Activated CD4-positive, CD25-positive, alpha-beta regulatory T cell treated with anti-CD3 and anti-CD28 coated beads, Interleukin-2, amount 50 U/mL, for 24 hours (primary cell): ENCODE measurements at regions not wholly inside any gene's neighbourhood (a gene's known extent, or its start where the extent isn't known, plus 50 kb on each side); places are given as distances from the start of the nearest gene placed in this dataset.
"Not testable (repeated sequence)": the region's sequence is repeated elsewhere in the genome, so short reads cannot be mapped to it uniquely, and the experiment has no call there.

ENCODE experiments used
- ATAC-seq, 2 donors: fragments of 150-1000 bp; cut with Tn5 transposase; one replicate each; pipeline ENCODE4 v1.10.0; 2021; ENCODE audit warnings: mild to moderate bottlenecking in 1 of 2, moderate library complexity in 1 of 2

DNA sequence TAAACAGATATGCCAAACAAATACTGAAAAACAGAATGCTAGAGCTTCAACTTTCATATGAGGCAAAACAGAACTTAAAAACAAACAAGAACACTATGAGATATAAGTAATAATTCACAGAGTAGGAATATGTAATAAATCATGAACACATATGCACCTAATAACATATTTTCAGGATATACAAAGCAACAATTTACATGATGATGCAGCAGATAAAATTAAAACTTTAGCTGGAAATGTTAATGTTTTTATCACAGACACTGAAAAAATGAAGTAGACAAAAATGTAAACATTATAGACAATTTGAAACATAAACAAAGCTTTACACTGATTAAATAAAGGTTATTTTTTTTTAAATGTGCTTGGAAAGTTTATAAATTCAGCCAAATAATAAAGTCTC, 443.1 kb upstream of the NFIA start:
- no peak for ATAC-seq

DNA sequence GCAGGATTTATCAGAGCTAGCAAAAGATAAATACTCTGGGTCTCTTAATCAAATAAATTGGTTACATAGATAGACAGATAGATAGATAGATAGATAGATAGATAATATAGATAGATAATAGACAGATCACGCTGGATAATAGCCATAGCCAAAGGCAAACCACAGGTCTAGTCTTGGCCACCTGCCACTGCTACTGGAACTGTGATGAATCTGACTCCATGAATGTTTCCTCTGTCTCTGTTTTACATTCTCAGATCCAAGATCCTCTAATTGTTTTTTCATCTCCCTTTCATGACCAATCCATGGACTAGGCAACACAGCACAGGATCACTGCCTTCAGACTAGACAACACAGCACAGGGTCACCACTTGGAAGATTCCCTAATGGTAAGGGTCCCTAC, 444.7 kb upstream of the NFIA start:
- ATAC-seq = no peak

DNA sequence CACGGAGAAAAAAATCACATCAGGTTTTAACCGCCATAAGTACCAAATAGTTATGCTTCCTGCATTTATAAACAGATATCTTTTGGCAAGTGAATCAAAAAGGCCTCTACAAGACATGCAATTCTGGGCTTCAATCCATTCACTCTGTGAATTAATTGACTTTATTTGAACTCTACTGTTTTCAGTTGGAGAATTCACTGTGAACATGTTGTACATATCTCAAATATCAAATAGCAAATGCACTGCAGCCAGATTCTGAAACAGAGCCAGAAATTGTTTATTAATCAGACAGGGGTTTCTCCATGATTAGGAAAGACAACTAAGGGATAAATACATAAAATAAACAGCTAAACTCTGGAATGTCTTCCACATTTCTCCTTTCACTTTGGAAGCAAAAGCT, 445.4 kb upstream of the NFIA start:
- ATAC-seq = no peak

DNA sequence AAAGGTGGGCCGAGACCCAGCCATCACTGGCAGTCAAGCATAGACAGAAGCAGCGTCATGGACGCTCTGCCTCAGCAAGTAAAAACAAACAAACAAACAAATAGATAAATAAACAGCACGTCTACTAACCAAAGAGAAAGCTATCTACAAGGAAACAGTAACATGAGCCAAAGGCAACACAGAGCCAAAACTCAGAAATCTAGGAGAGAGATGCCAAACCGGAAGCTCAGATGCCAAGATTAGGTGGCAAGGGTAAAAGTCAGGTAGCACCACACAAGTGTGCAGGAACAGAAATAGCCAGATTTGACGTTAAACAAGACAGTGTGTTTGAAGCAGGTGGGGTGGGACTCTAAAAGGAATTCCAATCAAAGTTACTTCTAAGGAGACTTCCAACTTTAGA, 448.3 kb upstream of the NFIA start:
- no peak for ATAC-seq

DNA sequence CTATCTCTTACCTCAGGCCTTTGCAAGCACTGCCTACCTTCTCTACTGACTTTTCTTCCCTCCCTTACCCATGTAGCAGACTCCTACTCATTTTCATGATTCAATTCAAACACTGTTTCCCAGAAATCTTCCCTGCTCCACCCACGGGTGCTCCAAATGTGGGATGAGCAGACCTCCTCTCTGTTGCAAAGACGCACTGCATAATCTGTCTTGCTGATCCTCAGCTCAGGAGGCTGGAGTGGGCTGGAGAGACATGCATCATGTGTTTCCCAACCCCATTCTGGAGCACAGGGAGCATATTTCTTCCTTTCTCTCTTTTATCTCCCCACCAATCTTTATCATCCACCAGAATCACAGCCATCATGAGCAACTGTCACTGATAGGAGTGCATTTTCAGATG, 459.9 kb upstream of the NFIA start:
- ATAC-seq = no peak

DNA sequence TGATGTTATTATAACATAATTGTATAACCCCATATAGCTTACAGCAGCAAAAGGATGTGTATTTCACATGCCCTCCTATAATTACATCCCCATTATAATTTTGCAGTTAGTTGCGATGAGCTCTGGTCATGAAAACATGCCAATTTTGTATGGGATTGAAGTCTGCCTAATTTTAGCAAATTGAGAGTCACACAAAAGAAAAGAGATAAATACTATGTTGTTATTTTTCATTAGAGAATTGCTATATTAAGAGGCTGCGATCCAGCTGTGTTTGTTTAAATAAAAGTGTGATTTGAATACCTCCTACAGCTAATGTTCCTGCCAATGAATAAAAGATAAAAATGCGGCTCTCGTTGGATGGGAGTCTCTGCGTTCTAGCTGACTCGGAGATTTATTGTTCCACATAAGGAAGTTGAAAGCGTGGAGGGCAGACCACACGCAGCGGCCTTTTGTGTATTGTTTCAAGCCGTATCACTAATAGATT, 461.0 kb upstream of the NFIA start:
- ATAC-seq = no peak

DNA sequence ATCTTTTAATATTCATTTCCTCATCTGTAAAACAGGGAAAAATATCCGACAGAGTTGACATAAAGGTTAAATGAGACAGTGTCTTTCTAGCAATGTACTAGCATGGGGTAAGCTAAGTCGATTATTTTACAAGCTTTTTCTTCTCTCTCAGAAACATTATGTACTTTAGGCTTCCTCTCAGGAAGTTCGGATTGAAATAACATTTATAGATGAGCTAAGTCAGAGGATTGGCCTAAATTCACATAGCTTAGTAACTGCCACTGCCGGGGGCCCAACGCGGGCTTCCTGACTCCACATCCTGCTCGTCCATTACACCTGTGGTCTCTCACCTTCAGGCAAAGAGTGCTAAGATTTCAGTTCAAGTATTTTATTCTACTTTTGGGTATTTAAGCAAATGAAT, 462.3 kb upstream of the NFIA start:
- ATAC-seq = no peak

DNA sequence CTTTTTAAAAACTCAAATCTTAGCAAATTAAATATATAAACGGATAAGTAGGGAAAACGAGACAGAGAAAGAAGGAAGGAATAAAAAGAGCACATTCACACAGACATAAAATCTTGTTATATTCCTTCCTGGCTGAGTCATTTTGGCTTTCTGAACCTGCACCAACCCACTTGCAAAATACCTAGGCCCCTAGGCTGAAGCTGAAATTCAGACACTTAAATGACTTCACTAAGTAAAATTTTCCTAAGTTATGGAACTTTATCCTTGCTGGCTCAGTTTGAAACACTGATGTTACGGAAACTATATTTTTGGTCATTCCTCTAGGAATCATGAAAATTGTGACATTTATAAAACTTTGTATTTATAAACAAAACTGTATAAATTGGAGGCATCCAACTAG, 462.8 kb upstream of the NFIA start:
- no peak for ATAC-seq

DNA sequence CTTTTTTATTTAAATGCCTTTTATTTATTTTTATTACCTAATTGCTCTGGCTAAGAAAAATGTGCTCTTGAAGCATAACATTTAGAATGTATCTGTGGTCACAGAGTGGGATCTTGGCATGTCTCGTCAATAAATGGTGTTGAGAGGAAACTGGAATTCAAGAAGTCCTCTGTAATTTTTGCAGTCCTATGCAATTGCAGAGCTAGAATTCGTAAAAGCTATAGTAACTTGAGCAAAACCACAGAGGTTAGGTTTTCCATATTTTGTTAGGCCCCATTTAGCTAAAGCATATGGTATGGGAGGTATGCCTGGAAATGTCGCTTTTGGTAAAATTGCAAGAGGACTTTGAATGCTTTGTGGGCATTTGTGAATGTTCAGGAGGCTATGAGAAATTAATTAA, 466.7 kb upstream of the NFIA start:
- ATAC-seq = no peak

DNA sequence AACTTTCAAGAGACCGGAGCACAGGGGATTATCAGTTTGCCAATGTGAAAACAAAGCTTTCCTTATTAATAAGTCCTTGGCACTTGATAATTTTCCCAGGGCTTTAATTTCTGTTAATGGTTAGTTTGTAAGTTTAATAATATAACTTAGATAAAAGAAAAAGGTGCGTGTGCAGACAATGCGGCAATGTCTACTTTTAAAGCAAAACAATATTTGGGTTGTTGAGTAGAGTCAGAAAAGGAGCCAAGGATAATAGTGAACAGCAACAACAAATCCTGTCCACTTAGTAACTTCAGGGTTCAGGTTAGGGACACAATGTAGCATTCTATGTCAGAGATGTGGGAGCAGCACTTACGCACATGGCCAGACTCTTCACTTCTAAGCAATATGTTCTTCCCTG, 469.6 kb upstream of the NFIA start:
- no peak for ATAC-seq

DNA sequence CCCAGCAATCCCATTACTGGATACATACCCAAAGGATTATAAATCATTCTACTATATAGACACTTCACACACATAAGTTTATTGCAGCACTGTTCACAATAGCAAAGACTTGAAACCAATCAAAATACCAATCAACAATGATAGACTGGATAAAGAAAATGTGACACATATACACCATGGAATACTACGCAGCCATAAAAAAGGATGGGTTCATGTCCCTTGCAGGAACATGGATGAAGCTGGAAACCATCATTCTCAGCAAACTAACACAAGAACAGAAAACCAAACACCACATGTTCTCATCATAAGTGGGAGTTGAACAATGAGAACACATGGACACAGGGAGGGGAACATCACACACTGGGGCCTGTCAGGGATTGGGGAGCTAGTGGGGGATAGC, 475.4 kb upstream of the NFIA start:
- not testable (repeated sequence) for ATAC-seq

DNA sequence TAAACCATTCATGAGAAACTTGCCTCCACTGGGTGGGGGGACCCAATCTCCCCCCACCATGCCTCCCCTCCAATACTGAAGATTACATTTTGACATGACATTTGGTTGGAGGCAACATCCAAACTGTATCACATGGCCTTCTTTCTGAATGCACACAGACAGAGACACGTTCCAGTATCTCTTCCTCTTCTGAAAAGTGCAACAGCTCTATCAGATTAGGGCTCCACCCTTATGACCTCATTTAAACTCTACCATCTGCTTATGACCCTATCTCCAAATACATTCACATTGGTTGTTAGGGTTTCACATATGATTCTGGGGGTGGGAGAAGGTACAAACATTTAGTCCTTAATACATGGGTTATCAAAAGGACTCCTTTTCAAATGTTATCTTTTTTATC, 481.8 kb upstream of the NFIA start:
- ATAC-seq = no peak

DNA sequence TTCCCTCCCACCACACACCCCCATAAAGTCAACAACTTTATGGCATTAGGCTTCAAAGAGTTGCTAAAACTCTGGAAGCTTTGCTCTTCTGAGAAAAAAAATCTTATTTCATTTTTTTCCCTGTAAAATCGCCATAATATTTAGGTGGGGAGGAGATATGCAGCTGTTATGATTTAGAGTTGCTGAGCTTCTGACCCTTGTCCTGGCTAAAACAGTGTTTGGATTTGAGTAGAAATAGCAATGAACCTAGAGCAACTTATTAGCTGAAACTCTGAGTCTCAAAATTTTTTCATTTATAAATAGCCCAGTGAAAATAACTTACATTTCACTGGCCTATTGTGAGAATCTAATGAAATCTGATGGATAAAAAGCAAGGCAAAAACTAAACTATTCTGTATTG, 482.8 kb upstream of the NFIA start:
- no peak for ATAC-seq

DNA sequence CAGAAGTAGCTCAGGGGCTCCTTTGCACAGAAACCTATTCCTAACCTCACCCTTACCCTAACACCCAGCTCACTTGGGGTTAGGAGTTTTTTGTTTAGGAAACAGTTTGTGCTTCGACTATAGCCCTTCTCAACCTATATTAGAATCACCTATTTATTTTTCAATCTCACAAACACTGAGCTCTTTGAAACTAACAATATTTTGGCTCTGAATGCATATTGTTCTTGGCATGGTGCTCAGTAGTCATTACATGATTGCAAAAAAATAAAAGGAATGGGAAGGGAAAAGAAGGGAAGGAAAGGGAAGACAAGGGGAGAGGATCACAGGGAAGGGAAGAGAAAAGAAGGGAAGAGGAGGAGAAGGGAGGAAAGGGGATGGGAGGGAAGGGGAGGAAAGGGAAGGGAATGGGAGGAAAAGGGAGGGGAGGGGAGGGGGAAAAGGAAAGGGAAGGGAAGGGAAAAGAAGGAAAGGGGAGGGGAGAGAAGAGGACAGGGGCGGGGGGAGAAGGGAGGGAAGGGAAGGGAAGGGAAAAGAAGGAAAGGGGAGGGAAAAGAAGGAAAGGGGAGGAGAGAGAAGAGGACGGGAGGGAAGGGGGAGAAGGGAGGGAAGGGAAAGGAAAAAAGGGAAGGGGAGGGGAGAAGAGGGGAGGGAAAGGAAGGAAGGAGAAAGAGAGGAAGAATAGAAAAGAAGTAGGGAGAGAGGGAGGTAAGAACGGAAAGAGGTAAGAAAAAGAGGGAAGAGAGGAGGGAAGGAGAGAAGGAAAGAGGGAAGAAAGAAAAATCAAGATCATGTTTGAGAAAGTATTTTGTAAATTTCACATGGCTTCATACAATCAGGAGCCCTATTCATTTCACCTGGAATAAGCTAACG, 484.1 kb upstream of the NFIA start:
- no peak for ATAC-seq

DNA sequence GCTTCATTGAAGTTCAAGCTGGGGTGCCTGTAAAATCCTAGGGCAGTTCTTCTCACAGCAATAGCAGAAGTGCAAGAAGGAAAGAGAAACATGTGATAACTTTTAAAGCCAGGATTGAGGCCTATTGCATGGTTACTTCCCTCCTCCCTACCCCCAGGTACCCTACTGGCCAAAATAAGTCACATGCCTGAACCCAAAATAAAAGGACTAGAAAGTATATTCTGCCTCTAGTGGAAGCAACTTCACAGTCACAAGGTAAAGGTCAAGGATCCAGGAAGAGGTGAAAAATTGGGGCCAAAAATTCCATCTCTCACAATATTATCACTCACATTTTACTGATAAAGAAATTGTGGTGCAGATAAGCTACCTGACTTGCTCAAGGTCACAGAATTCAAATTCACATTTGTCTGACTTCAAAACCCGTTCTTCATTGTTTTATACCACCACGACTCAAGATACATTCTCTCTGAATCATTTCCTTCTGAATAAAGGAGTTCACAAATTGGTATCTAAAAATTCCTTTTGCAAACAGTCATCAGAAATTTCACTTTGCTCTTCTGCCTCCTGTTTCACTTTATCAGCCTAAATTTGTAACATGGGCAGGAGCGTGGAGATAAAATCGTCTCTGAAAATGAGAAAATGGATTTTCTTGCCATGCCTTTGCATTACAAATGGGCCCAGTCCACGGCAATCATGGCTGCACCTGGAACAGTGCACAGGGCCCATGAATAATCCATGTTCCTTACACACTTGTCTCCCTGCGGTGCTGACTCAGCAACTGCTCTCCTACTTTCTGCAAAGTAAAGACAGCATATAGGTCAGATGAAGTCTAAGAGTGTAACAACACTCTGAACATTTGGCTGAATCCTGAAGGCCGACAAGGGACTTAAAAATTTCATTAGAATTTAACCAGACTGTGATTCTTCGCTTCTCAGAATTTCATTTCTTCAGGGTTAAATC, 485.3 kb upstream of the NFIA start:
- no peak for ATAC-seq

DNA sequence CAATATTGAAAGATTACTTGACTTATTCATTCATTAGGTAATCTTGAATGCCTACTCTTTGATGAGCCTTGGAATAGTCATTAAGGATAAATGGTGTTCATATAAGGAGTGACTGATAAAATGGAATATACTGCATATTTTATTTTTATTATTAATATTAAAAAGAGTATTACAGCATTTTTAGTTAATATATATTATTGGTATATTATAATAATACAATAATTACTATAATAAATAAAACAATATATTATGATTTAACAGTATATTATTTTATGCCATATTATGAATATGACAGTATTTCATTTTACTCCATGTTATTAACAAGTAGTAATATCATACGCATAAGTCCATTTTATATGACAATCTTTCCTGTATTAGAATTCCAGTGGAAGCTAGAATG, 490.8 kb upstream of the NFIA start:
- no peak for ATAC-seq

DNA sequence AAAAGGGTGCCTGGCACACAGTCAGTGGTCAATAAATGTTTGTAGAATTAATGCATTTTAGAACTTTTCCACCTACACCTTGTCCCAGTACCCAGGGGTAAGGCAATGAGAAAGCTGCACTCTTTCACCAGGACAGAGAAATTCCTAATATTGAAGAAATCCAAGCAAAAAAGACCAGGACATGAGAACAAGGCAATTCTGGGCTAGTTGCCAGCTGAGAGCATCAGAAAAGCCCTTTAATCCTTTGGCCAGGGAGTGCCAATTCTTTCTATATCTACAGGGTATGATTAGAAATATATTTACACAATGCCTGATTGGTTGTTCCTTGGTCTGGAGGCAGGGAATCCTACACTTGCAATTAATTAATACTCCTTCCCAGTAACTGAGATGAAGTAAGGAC, 492.4 kb upstream of the NFIA start:
- ATAC-seq = no peak

DNA sequence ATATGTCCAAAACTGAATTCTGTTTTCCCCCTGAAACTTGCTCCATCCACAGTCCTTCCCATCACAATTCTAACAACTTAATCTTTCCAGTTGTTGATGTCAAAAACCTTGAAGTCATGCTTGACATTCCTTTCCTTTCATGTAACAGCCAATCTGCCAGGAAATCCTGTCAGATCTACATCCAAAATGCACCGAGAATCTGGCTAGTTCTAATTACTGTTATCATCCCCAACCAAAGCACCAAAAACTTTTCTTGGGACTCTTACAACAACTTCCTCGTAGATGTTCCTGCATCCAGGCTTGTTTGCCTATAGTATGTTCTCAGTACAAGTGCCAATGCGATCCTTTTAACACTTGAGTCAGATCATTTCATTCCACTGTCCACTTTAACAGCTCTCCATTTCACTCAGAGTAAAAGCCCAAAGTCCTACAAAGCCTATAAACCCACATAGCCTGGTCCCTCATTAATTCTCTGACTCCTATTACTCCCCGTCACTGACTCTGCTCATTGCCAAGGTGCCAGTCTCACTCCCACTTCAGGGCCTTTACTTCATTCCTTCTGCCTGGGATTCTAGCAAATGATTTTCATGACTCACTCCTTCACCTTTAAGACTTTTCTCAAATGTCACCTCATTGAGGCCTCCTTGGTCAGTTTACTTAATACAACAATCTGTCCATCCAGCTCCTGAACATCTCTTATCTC, 493.2 kb upstream of the NFIA start:
- no peak for ATAC-seq

DNA sequence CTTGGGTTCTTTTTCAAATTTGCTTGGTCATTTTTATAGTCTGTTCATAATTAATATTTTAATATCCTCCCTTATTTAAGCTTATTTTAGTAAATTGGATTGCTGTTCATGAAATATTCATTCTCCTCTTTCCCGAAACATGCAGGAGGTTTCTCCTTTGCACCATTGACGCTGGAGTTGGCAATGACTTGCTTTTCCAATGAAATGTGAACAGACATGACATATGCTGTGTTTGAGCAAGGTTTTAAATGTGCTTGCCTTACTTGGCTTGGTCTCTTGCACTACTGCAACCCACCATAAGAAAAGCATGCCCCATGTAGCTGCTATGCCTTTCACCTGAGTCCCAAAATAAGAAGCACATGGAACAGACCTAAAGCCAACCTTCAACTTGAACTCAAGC, 498.0 kb upstream of the NFIA start:
- no peak for ATAC-seq

DNA sequence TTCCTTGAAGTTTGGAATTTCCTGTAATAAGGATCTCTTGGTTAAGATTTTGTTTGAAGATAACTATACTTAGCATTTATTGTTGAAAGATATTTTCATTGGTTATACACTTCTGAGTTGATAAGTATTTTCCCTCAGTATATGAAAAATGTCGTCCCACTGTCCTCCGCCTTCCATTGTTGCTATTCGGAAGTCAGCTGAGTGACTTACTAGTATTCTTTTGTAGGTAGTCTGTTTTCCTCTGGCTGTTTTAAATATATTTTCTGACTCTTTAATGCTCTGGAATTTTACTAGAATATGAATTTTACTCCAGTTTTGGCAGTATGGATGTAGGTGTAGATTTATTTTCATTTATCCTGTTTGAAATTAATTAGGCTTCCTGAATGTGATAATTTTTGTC, 498.7 kb upstream of the NFIA start:
- no peak for ATAC-seq

DNA sequence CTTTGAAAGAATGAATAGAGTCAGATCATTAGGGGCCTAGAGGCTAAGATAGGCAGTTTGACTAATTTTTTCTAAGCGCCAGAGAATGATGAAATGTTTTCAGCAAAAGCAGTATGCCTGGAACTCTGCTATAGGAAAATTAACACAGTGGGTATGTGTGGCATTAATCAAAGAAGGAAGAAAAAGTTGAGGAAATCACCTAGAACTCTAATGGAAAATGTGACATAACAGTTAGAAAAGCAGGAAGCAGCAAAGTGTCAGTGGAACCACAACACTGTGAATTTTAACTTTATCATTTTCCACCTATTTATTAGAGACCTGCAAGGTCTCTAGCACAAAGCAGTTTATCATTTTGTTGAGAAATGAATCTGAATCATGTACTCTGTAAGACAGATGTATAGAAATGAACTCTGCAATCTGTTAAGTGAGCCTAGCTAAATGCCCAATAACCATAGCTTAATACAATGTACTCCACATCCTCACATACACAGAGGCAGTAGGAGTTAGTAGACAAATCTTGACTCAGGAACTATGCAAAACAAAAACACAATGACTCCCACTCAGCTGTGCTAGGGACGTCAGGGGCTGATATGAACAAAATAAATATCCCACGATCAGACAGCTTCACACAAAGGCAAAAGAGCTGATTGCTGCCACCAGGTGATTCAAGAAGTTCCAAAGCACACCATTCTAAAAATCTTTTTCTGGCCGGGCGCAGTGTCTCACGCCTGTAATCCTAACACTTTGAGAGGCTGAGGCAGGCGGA, 500.7 kb upstream of the NFIA start:
- no peak for ATAC-seq

DNA sequence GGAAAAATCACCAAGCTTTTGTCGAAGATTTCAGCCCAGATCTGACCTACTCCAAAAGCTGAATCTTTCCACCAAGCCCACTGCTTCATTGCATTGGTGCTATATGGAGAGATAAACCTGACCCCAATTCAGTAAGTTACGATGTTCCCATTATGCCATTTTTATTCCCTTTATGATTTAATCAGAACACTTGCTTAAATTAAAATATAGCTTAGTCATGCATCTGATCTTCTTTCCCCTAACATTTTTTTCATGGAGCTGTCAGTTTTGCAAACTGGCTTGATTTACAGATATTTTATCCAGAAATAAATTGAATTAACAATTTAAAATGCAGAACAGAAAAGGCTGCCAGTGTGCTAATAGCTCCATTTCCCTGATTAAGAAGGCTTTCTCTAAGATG, 503.5 kb upstream of the C1orf87 start:
- no peak for ATAC-seq
